Naive thymus-derived CD4-positive, alpha-beta T cell (primary cell): ENCODE measurements at regions not wholly inside any gene's neighbourhood (a gene's known extent, or its start where the extent isn't known, plus 50 kb on each side); places are given as distances from the start of the nearest gene placed in this dataset.

Experiments
- ATAC-seq: fragments of 150-1000 bp; cut with Tn5 transposase; 2 replicates; pipeline ENCODE4 v1.10.0; 2021; ENCODE audit warnings: mild to moderate bottlenecking, moderate library complexity
- CTCF ChIA-PET: fragments of 350-600 bp; sonication (Branson Sonifier 250); formaldehyde crosslinking; loops from one replicate; lab custom pipeline; 2021; ENCODE audit warnings: antibody characterized with exemption; lab: Charles Lee
- POLR2A ChIA-PET: fragments of 350-600 bp; sonication (Branson Sonifier 250); formaldehyde crosslinking; loops from one replicate; lab custom pipeline; 2021; ENCODE audit warnings: antibody characterized with exemption, inconsistent platforms; lab: Charles Lee
- DNase-seq, 9 donors: peaks; one replicate each; pipeline versions ENCODE4 v3.0.0 to v3.0.0-alpha.2; 2020 to 2022; ENCODE audit warnings: mixed read lengths in 1 of 9
- H3K27ac ChIP-seq: one replicate; pipeline ENCODE4 v1.7.0; 2013; ENCODE audit warnings: mild to moderate bottlenecking, low read depth, low read length, moderate library complexity
- H3K27me3 ChIP-seq, 2 donors: one replicate each; pipeline ENCODE4 v1.7.0; 2013; ENCODE audit warnings: low read length in 2 of 2, mild to moderate bottlenecking in 2 of 2, moderate library complexity in 2 of 2; ENCODE audit not compliant: control insufficient read depth in 2 of 2, insufficient read depth in 2 of 2
- H3K36me3 ChIP-seq, 3 experiments: 1 replicate in 2 of 3; 2 replicates in 1 of 3; pipeline ENCODE4 v1.7.0; 2013; ENCODE audit warnings: low read length in 3 of 3, mild to moderate bottlenecking in 3 of 3, moderate library complexity in 1 of 3; ENCODE audit not compliant: insufficient read depth in 3 of 3, control insufficient read depth in 2 of 3
- H3K4me1 ChIP-seq, 2 donors: one replicate each; pipeline ENCODE4 v1.7.0; 2013; ENCODE audit warnings: low read length in 2 of 2, mild to moderate bottlenecking in 2 of 2, moderate library complexity in 1 of 2; ENCODE audit not compliant: control insufficient read depth in 2 of 2, insufficient read depth in 2 of 2
- H3K4me3 ChIP-seq: 2 replicates; pipeline ENCODE4 v1.7.0; 2013; ENCODE audit warnings: mild to moderate bottlenecking, low read length
- H3K9me3 ChIP-seq, 3 experiments: 1 replicate in 2 of 3; 2 replicates in 1 of 3; pipeline ENCODE4 v1.7.0; 2013; ENCODE audit warnings: low read length in 3 of 3; ENCODE audit not compliant: control insufficient read depth in 2 of 3
- H3K27ac Mint-ChIP-seq, 9 donors: one replicate each; pipeline ENCODE4 v1.8.0; 2020 to 2022; ENCODE audit warnings: mixed read lengths in 9 of 9, mild to moderate bottlenecking in 8 of 9, moderate library complexity in 5 of 9, inconsistent platforms in 2 of 9
- H3K27me3 Mint-ChIP-seq, 5 donors: one replicate each; pipeline ENCODE4 v1.8.0; 2021 to 2022; ENCODE audit warnings: mixed read lengths in 5 of 5, mild to moderate bottlenecking in 1 of 5
- H3K36me3 Mint-ChIP-seq, 5 donors: one replicate each; pipeline ENCODE4 v1.8.0; 2020 to 2022; ENCODE audit warnings: mixed read lengths in 5 of 5, mild to moderate bottlenecking in 3 of 5, inconsistent platforms in 1 of 5
- H3K4me1 Mint-ChIP-seq, 7 donors: one replicate each; pipeline ENCODE4 v1.8.0; 2020 to 2022; ENCODE audit warnings: mixed read lengths in 7 of 7, mild to moderate bottlenecking in 3 of 7, inconsistent platforms in 1 of 7
- H3K4me3 Mint-ChIP-seq, 10 donors: one replicate each; pipeline ENCODE4 v1.8.0; 2020 to 2022; ENCODE audit warnings: mild to moderate bottlenecking in 10 of 10, mixed read lengths in 10 of 10, moderate library complexity in 6 of 10, inconsistent platforms in 2 of 10
- H3K9me3 Mint-ChIP-seq, 11 donors: one replicate each; pipeline ENCODE4 v1.8.0; 2020 to 2022; ENCODE audit warnings: mixed read lengths in 11 of 11, mild to moderate bottlenecking in 4 of 11, inconsistent platforms in 1 of 11, moderate library complexity in 1 of 11
- intact Hi-C, 2 donors: fragments of 100-400 bp; cut with micrococcal nuclease; formaldehyde crosslinking; loops; one replicate each; pipeline ENCODE4 v1.15.1; 2023

- intact Hi-C loops = no loop called here
- ATAC-seq = no peak
- H3K4me1 Mint-ChIP-seq = no peaks in the 10 kb centered on the region
- H3K4me3 ChIP-seq = no peak overlapping the region
- POLR2A ChIA-PET = no interaction called here
- H3K27me3 Mint-ChIP-seq = no peaks in the 10 kb centered on the region
- no peak overlapping the region for H3K4me3 Mint-ChIP-seq
- H3K27ac Mint-ChIP-seq = no peak overlapping the region
- H3K36me3 ChIP-seq = no peaks in the 10 kb centered on the region
- H3K36me3 Mint-ChIP-seq = no peaks in the 10 kb centered on the region
- no peak overlapping the region for H3K27ac ChIP-seq
- CTCF ChIA-PET = no interaction called here
- no peaks in the 10 kb centered on the region for H3K4me1 ChIP-seq
- H3K27me3 ChIP-seq = no peaks in the 10 kb centered on the region
- peaks cover 0 to under 1% (median 0%) of the 10 kb centered on the region in 11 donors for H3K9me3 Mint-ChIP-seq
- no peaks in the 10 kb centered on the region for H3K9me3 ChIP-seq
- DNase-seq = no peak
Observed at GRCh38 chrX:40514376-40514775, 66.4 kb upstream of the ATP6AP2 start.

- no peaks in the 10 kb centered on the region for H3K27me3 ChIP-seq
- ChIA-PET CTCF (no interaction called here), POLR2A (interaction anchor here (0.5 kb wide), 1 partner anchor 80 kb away, joined by 3 read pairs; no protein-coding TSS in a partner anchor)
- DNase-seq (no peak), ATAC-seq (no peak)
- H3K36me3 ChIP-seq = no peaks in the 10 kb centered on the region
- no peaks in the 10 kb centered on the region for H3K36me3 Mint-ChIP-seq
- no peak overlapping the region for H3K27ac ChIP-seq
- H3K9me3 Mint-ChIP-seq = peaks cover 0 to 1% (median 0%) of the 10 kb centered on the region in 11 donors
- intact Hi-C loops = no loop called here
- no peak overlapping the region for H3K4me3 Mint-ChIP-seq
- H3K27me3 Mint-ChIP-seq = no peaks in the 10 kb centered on the region
- no peaks in the 10 kb centered on the region for H3K9me3 ChIP-seq
- H3K4me1 ChIP-seq = no peaks in the 10 kb centered on the region
- H3K27ac Mint-ChIP-seq = no peak overlapping the region
- no peak overlapping the region for H3K4me3 ChIP-seq
- H3K4me1 Mint-ChIP-seq = no peaks in the 10 kb centered on the region
Observed at GRCh38 chrX:40513835-40514234, 66.9 kb upstream of the ATP6AP2 start.

- Mint-ChIP-seq H3K4me3 (no peak overlapping the region), H3K4me1 (no peaks in the 10 kb centered on the region), H3K36me3 (no peaks in the 10 kb centered on the region), H3K9me3 (peaks cover 0 to 1% (median 0%) of the 10 kb centered on the region in 11 donors), H3K27ac (no peak overlapping the region), H3K27me3 (no peaks in the 10 kb centered on the region)
- Histone ChIP-seq H3K27ac (no peak overlapping the region), H3K27me3 (no peaks in the 10 kb centered on the region), H3K4me1 (no peaks in the 10 kb centered on the region), H3K9me3 (no peaks in the 10 kb centered on the region), H3K36me3 (no peaks in the 10 kb centered on the region), H3K4me3 (no peak overlapping the region)
- ATAC-seq = no peak
- intact Hi-C loops = no loop called here
- ChIA-PET CTCF (no interaction called here), POLR2A (no interaction called here)
- no peak for DNase-seq
Observed at GRCh38 chrX:40513012-40513411, 67.8 kb upstream of the ATP6AP2 start.

- no peak overlapping the region for H3K27ac ChIP-seq
- Mint-ChIP-seq H3K36me3 (no peaks in the 10 kb centered on the region), H3K27me3 (no peaks in the 10 kb centered on the region), H3K4me1 (no peaks in the 10 kb centered on the region), H3K4me3 (no peak overlapping the region), H3K27ac (no peak overlapping the region), H3K9me3 (peaks cover 0 to 1% (median 0%) of the 10 kb centered on the region in 11 donors)
- ATAC-seq (no peak), DNase-seq (no peak)
- no peaks in the 10 kb centered on the region for H3K4me1 ChIP-seq
- ChIA-PET POLR2A (no interaction called here), CTCF (no interaction called here)
- H3K4me3 ChIP-seq = no peak overlapping the region
- no peaks in the 10 kb centered on the region for H3K27me3 ChIP-seq
- intact Hi-C loops = no loop called here
- no peaks in the 10 kb centered on the region for H3K36me3 ChIP-seq
- H3K9me3 ChIP-seq = no peaks in the 10 kb centered on the region
Observed at GRCh38 chrX:40511258-40511657, 69.5 kb upstream of the ATP6AP2 start.

- H3K4me1 Mint-ChIP-seq = no peaks in the 10 kb centered on the region
- H3K4me1 ChIP-seq = no peaks in the 10 kb centered on the region
- H3K27ac Mint-ChIP-seq = no peak overlapping the region
- no peak overlapping the region for H3K4me3 ChIP-seq
- no peak overlapping the region for H3K27ac ChIP-seq
- no peaks in the 10 kb centered on the region for H3K9me3 ChIP-seq
- H3K36me3 ChIP-seq = no peaks in the 10 kb centered on the region
- H3K9me3 Mint-ChIP-seq = peaks cover 0 to 1% (median 0%) of the 10 kb centered on the region in 11 donors
- no peaks in the 10 kb centered on the region for H3K27me3 ChIP-seq
- no peak for ATAC-seq
- CTCF ChIA-PET = no interaction called here
- intact Hi-C loops = no loop called here
- H3K27me3 Mint-ChIP-seq = no peaks in the 10 kb centered on the region
- POLR2A ChIA-PET = no interaction called here
- no peaks in the 10 kb centered on the region for H3K36me3 Mint-ChIP-seq
- no peak for DNase-seq
- no peak overlapping the region for H3K4me3 Mint-ChIP-seq
Observed at GRCh38 chrX:40508560-40508959, 72.2 kb upstream of the ATP6AP2 start.

- H3K9me3 ChIP-seq = no peaks in the 10 kb centered on the region
- peaks cover 0 to 1% (median 0%) of the 10 kb centered on the region in 11 donors for H3K9me3 Mint-ChIP-seq
- no peak overlapping the region for H3K4me3 ChIP-seq
- H3K4me1 Mint-ChIP-seq = no peaks in the 10 kb centered on the region
- ATAC-seq = no peak
- DNase-seq = no peak
- POLR2A ChIA-PET = no interaction called here
- no peak overlapping the region for H3K4me3 Mint-ChIP-seq
- no peaks in the 10 kb centered on the region for H3K27me3 ChIP-seq
- H3K36me3 Mint-ChIP-seq = no peaks in the 10 kb centered on the region
- no peaks in the 10 kb centered on the region for H3K27me3 Mint-ChIP-seq
- no peaks in the 10 kb centered on the region for H3K4me1 ChIP-seq
- H3K36me3 ChIP-seq = no peaks in the 10 kb centered on the region
- CTCF ChIA-PET = no interaction called here
- H3K27ac Mint-ChIP-seq = no peak overlapping the region
- H3K27ac ChIP-seq = no peak overlapping the region
- intact Hi-C loops = no loop called here
Observed at GRCh38 chrX:40506201-40506985, 74.4 kb upstream of the ATP6AP2 start.
